Non-pigmented ciliary epithelial cell (primary cell): ENCODE measurements at regions not wholly inside any gene's neighbourhood (a gene's known extent, or its start where the extent isn't known, plus 50 kb on each side); places are given as distances from the start of the nearest gene placed in this dataset.
"Not testable (repeated sequence)": the region's sequence is repeated elsewhere in the genome, so short reads cannot be mapped to it uniquely, and the experiment has no call there.

Experiments
- DNase-seq: peaks from one replicate; pipeline ENCODE4 v3.0.0-alpha.2; 2010; ENCODE audit warnings: low read depth

DNA sequence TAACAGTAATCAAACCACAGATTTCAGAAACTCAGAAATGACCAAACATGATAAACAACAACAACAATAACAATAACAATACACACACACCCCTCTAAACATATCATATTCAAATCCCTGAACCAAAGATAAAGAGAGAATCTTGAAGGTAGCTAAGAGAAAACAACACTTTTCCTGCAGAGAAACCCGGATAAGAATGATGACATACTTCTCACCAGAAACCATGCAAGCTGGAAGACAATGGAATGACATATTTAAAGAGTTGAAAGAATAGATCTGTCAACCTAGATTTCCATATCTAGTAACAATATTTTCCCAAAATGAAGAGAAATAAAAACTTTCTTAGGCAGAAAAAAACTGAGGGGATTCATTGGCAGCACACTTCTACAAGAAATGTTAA lies 138.1 kb downstream of the LIG4 start:
- DNase-seq = no peak

DNA sequence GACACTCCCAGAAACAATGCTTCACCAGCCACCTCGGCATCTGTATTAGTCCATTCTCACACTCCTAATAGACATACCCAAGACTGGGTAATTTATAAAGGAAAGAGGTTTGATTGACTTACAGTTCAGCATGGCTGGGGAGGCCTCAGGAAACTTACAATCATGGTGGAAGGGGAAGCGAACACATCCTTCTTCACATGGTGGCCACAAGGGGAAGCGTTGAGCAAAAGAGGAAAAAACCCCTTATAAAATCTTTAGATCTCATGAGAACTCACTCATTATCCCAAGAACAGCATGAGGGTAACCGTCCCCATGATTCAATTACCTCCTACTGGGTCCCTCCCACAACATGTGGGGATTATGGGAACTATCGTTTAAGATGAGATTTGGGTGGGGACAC lies 140.9 kb downstream of the LIG4 start:
- DNase-seq = not testable (repeated sequence)

DNA sequence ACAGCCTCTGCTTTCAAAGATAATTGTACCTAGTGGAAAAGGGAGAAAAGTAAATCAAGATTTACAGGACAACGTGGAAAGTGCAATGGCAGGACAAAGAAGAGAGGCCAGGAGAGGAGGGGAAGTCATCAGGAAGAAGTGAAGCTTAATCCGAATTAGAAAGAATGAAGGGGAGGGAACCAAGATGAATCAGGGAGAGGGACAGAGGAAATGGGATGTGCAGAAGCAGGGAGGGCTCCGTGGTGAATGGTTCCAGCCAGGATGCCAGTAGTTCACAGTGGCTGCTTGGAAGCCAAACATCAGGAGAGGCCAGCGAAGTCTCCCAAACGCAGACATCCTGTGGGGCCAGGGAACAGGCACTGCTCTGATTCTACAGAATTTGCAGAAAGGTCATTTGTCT lies 144.4 kb downstream of the LIG4 start:
- DNase-seq = no peak

DNA sequence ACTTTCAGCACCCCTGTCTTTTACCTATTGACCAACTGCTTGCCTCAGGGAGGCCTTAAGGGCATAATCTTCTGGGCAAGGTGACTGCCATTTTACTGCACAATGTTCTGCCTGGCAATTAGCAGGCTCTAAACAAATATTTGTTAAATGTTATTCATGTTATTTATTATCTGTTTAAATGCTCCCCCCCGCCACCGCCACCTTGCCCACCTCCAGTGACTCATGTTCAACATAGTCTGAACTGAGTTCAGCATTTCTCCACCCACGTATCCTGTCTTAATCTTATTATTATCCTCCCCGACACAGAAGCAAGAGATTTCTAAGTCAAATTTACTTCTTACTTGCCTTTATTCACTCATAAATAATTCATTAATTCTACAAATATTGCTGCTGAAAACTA lies 144.8 kb downstream of the LIG4 start:
- no peak for DNase-seq

DNA sequence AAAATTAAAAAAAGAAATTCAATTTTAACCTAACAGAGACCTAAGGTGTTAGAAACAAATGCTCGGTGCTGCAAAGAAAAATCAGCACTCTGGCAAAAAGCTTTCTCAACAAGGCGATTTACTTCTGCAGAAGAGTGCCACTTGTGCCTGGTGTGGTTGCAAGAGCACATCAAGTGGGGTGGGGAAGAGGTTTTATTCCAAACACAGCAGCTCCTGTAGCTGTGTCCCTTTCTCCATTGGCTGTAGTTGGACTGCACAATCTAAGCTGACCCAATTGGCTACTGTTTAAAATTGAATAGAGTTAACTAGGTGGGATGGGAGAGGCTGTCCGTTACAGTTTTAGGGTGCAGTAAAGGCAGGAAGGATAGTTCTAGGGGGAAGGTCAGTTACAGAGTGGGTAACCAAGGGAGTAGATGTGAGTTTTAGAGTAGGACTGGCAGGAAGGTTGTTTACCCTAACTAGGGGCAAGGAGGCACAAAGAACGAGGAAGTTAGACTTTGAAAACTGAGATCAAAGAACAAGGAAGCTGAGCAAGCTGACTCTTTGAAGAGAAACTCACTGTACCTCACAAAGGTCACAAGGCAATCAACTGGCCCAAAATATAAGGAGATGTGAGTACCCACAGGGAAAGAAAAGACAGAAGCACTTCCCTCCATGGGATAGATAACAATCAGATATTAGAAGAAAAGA lies 145.7 kb downstream of the LIG4 start:
- DNase-seq = no peak

DNA sequence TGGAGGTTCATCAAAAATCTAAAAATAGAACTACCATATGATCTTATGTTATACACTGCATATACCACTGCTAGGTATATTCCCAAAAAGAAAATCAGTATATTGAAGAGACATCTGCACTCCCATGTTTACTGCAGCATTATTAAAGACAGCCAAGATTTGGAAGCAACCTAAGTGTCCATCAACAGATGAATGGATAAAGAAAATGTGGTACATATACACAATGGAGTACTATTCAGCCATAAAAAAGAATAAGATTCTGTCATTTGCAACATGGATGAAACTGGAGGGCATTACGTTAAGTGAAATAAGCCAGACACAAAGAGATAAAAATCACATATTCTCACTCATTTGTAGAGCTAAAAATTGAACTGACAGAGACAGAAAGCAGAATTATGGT lies 151.0 kb downstream of the LIG4 start:
- not testable (repeated sequence) for DNase-seq

DNA sequence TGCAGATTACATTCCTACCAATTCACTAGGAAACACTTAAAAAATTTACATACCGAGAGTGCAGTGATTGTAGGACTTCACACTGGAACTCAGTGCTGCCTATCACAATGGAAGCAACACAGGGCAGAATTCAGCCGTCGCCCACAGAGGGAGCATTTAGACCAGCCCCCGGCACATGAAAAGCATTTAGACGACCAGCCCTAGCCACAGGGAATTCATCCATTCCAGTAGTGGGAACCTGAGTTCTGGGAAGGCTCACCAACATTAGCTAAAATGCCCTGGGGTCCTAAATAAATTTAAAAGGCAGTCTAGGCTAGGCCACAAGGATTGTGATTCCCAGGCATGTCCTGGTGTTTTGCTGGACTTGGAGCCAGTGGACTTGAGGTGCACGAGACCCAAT lies 155.2 kb downstream of the LIG4 start:
- no peak for DNase-seq

DNA sequence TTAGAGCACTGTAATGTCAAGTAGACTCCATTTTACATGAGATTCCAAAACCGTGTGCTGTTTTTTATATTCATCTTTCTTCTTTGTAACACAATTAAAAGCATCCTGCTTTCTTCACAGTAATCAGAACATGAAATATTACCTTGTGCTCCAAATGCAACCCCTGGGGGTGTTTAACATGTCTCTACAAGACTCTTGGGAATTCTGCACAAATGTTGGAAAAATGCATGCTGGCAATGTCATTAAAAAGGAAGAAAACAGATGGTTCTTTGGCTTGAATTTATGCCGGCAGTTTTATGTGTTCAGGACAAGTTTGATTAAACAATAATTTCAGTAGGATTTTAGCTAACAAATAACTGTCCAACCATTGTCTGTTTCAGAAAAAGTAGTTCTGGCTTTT lies 159.1 kb downstream of the LIG4 start:
- DNase-seq = no peak

DNA sequence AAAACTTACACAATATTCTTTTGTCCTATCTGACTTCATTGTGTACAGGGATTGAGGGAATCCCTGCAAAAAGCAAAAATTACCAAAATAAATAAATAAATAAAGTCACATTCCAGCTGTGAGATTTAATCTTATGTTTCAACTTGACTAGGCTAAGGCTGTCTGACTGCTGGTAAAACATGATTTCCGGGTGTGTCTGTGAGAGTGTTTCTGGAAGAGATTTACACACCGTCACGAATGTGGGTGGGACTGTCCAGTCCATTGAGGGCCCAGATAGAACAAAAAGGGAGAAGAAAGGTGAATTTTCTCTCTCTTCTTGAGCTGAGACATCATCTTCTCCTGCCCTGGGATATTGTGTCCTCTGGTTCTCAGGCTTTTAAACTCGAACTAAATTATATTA lies 166.1 kb downstream of the LIG4 start:
- no peak for DNase-seq

DNA sequence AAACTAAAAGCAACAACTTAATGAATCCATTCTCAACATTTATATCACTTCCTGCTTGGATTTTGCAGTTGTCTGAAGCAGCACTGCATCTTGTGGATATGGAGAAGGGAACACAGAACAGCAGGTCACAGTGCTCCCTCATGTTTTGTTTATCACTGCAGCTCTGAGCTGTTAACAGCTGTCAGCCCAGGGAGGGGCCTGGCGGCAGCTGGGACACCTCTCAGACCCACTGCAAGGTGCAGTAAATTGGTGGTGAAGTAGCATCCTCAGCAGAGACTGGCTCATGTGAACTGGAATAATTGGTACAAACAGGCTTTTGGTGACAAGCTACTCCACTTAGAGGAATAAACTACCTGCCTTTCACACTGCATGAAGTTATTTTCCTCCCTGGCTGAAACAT lies 170.4 kb downstream of the LIG4 start:
- DNase-seq = no peak

DNA sequence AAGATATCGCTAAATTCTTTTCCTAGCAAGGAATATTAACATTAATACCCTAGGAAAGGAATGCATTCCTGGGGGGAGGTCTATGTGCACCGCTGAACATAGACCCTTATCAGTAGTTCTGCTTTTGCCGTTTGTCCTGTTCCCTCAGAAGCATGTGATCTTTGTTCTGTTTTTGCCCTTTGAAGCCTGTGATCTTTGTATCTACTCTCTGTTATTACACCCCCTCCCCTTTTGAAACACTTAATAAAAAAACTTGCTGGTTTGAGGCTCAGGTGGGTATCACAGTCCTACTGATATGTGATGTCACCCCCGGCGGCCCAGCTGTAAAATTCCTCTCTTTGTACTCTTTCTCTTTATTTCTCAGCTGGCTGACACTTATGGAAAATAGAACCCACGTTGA lies 172.5 kb downstream of the LIG4 start:
- DNase-seq = not testable (repeated sequence)

DNA sequence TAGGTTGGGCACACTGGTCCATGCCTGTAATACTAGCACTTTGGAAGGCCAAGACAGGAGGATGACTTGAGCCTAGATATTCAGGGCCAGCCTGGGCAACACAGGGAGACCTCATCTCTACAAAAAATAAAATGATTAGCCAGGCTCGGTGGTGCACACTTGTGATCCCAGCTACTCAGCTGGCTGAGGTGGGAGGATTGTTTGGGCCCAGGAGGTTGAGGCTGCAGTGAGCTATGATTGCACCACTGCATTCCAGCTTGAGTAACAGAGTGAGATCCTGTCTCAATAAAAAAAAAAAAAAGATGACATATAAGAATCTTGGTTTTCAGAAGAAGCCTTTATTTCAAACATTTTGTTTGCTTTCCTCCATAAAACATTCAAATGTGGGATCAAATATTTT lies 178.0 kb downstream of the LIG4 start:
- no peak for DNase-seq

DNA sequence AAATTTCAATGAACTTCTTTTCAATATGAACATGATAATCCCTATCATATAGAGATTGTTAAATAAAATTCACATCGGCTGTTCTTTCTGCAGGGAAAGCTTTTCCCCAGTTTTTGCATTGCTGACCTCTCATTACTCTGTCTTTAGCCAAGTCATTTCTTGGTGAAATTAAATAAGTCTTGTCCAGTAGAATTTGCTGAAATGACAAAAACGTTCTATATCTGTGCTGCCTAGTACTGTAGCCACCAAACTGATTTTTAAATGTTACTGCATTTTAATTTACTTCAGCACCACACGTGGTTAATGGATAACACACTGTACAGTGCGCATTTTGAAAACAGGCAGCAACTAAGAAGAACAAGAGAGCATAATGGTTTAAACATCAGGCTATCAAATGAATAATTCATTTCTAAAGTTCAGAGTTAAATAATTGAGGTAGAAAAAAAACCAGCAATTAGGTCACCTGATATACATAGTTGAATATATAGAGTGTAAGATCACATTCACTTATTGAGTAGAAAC lies 178.9 kb downstream of the LIG4 start:
- DNase-seq = no peak

DNA sequence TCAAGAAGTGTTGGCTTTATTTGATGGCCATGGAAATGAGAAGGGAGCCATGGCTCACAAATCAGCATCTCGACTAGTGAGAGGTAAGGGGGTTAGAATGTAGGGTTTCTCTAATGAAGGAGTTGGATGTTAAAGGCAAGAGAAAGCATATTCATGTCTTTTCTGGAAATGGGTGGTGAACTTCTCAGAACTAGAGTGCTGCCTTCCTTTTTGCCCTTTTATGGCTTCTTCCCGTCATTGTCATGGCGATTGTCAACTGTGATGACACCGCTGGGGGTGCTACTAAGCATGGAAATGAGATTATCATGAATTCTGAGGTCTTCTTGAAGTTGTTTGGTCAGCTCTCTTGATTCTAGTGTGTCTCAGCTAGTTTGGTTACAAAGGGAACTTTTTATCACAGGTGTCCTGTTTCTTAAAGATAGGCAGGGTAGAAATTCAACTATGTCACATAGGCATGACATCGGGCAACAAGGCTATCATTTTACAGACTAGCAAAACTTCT lies 180.4 kb downstream of the LIG4 start:
- no peak for DNase-seq

DNA sequence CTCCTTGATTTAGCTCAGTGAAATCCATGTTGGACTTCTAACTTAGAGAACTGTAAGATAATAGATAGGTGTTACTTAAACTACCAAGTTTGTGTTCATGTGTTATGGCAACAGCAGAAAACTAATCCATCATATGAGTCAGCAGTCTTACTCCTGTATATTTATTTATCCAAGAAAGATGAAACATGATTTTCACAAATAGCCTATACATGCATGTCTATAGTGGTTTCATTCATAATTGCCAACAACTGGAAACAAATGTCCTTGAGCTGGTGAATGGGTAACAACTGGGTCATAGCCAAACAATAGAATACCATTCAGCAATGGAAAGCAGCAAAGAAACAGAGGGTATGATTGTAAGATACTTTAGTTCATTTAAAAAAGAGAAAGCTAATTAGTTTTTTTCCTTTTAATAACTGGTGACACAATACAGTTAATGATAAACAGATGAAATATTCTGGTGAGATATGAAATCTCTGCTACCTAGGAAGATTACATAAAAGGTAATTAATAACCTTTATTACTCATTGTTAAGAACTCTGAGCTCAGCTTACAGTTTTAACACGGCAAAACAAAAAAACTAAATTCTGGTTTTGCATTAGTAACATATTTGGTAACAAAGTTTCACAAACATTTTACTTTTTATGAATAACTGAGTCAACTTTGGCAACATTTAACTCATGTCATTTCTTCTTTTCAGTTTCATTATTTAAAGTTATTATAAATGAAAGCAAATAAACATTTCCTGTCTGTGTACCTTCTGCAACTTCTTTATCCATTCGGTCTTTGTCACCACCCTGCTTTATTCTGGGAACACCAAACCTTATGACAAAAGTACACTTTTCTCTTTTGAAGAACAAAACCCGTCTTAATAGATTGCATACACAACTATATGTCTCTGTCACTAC lies 181.3 kb downstream of the LIG4 start:
- DNase-seq = no peak

DNA sequence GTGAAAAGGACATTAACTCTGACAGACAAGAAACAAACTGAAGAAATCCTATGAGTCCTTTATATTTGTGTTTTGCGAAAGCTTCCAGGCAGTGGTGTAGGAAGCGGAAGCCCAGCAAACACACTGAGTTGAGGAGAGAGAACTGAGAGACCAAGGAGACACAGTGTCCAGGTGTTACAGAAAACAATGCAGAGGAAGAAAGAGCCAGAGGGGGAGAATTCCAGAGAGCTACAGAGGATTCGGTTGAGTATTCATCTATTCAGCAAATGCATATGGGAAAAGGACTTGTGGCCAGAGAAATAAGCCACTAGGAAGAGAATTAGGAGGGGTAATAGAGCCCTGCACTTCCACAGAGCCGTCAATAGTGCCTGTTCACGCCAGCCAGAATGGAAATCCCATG lies 183.5 kb downstream of the LIG4 start:
- DNase-seq = no peak

DNA sequence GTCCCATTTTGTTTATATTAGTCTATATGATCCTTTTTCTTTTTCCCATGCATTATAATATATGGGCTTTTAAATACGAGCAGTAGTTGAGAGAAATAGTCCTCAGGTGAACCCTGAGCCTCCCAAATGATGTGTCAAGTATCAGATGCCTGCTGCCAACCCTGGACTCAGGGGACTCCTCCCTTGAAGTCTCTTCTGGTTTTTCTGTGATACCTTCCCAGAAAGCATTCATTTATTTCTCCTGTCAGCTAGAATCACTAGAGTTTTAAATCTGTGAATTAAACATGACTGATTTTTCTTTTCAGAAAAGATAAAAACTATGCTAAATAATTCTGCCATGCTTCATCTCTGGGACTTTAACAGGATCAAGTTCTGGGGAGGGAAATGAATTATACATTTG lies 184.6 kb downstream of the LIG4 start:
- no peak for DNase-seq

DNA sequence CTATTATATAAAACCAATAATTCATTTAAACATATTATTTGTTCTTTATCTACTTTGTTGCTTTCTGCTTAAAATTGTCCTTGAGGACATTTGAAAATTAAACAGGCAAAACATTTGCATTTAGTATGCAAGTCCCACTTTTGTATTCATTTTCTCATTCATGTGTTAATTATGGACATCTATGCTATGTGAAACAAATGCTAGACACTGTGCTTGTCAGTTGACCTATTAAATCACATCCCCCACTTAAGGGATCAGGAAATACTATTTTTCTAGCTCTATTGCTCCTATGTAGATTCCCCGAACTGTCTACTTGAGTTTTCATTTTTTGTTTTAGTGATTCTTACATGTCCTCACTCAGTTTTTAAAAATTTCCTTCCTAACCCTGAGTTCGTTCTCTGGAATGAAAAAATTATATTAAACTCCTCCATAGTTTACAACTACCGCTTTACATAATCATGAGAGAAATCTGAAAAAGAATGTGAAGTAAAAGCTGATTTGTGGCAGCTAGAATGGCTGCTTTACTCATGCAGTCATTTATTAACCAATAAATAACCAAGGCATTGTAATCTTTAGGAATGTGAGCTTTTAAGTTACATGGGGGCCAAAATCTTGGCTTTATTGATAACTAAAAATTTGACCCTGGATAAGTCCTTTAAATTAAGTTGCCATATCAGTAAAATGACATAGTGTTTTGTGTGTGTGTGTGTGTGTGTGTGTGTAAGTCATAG lies 188.5 kb downstream of the LIG4 start:
- no peak for DNase-seq

DNA sequence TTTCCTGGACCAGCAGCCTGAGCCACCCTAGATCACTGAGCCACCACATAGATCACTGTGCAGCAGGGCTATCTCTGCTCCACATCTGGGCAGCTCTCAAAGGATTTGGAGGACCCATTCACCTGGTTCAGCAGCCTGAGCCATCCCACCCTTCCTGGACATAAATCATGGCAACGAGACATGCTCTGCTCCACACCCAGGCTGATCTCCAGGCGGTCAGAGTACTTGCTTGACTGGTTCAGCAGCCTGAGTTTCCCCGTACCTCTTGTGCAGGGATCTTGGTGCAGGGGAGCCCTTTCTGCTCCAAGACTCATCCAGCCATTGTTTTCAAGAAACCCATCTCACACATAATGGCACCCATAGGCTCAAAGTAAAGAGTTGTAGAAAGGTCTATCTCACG lies 195.3 kb downstream of the LIG4 start:
- no peak for DNase-seq

DNA sequence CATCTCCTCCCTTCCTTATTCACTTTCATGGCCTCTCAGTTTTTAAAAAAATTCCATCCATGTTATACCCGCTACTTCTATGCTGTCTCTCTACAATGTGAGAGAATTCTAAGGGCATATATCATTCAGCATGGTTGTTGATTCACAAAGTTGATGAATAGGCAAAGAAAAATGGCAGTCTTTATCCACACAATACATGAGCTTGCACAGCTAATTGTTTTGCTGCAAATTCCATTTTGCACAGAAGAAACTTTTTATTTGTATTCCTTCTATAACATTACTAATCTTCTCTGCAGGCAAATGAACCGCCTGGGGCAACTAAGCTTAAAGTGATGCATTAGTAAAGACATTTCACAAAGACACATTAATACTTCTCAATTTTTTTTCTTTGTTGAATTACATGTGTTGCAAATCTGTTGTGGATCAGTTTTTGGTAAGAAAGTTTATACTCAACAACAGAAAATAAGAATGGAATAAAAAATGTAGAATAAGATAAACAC lies 196.9 kb downstream of the LIG4 start:
- no peak for DNase-seq

DNA sequence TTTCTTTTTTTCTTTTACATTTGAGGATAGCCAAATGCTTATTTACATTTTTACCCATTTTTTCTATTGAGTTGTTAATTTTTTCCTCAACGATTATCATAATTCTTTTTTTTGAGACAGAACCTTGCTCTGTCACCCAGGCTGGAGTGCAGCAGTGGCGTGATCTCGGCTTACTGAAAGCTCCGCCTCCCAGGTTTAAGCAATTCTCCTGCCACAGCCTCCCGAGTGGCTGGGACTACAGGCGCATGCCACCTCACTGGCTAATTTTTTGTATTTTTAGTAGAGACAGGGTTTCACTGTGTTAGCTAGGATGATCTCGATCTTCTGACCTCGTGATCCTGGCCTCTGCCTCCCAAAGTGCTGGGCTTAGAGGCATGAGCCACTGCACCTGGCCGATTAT lies 208.7 kb downstream of the LIG4 start:
- DNase-seq = no peak

DNA sequence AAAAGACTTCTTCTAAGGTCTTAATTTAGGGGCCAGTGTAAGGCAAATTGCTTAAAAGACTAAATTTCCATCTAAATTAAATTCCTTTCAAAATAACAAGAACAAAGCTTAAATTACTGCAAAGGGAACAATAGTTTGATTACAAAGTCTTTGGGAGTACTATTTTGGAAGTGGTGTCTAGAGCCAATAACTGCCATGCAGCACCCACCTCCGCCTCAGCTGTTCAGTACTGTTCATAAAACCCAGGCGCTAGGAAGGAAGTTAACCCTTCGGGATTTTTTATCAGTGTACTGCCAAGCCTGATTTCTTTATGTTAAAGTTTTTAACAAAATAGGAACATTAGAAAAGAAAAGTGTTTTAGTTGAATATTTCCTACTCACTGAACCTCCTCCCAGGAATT lies 210.1 kb downstream of the LIG4 start:
- no peak for DNase-seq
